Body of pancreas (tissue), 4 donors: ENCODE measurements at regions not wholly inside any gene's neighbourhood (a gene's known extent, or its start where the extent isn't known, plus 50 kb on each side); places are given as distances from the start of the nearest gene placed in this dataset.

Experiments used
- POLR2A ChIP-seq, 3 donors: fragments of 450-650 bp; IDR thresholded peaks; one replicate each; pipeline ENCODE4 v1.6.1; 2016; ENCODE audit warnings: antibody characterized with exemption in 3 of 3, mild to moderate bottlenecking in 2 of 3
- TF ChIP-seq, protein P1 (sequence below), 7 experiments: fragments of 450-650 bp in 4 of 7; fragments of 200-600 bp in 3 of 7; sonication (generic) in 3 of 7; IDR thresholded peaks; one replicate each; pipeline ENCODE4 v1.5.1; 2016 to 2019; ENCODE audit warnings: antibody characterized with exemption in 7 of 7

DNA sequence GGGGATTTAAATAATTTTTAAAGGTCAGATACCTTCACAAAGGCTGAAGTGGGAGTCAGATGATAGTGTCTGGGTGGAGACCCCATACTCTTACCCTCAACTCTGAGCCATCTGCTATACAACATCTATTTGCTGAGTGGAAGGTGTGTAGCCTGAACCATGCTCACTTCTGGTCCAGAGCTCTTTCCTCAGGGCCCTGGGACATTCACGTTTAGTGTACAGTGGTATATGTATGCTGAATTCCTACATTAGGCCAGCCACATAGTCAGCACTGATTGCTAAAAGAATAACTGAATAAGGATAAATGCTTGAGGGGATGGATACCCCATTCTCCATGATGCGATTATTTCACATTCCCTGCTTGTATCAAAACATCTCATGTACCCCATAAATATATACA is 107.3 kb downstream of the KIF26A start:
- TF ChIP-seq, protein P1, sequence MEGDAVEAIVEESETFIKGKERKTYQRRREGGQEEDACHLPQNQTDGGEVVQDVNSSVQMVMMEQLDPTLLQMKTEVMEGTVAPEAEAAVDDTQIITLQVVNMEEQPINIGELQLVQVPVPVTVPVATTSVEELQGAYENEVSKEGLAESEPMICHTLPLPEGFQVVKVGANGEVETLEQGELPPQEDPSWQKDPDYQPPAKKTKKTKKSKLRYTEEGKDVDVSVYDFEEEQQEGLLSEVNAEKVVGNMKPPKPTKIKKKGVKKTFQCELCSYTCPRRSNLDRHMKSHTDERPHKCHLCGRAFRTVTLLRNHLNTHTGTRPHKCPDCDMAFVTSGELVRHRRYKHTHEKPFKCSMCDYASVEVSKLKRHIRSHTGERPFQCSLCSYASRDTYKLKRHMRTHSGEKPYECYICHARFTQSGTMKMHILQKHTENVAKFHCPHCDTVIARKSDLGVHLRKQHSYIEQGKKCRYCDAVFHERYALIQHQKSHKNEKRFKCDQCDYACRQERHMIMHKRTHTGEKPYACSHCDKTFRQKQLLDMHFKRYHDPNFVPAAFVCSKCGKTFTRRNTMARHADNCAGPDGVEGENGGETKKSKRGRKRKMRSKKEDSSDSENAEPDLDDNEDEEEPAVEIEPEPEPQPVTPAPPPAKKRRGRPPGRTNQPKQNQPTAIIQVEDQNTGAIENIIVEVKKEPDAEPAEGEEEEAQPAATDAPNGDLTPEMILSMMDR (IDR thresholded peaks at IDR 0.05): no peak
- TF ChIP-seq POLR2A (IDR thresholded peaks at IDR 0.05): no peak
